ENCODE measurements at regions not wholly inside any gene's neighbourhood (a gene's known extent, or its start where the extent isn't known, plus 50 kb on each side); places are given as distances from the start of the nearest gene placed in this dataset.

DNA sequence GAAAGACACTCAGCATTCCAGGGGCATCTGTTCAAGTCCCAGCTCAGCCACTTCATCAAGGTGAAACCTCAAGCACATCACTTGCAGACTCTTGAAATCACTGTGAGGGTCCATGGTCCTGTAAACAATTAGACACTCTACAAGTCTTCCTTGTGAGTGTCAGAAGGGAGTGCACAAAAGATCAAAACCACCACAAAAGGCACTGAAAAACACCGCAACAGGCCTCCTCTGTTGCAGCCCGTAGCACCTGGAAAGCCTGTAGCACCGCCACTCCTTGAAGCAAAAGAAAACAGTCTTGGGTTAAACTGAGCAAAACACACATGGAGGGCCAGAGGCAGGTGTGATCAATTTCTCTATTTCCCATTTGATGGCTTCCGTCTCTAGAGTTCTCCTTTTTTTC, 63.8 kb upstream of the SNRK start:
- H3K4me3 ChIP-seq (ENCODE audit: low read depth, low read length): no peak overlapping the region
- in situ Hi-C loops (cut with HindIII; ENCODE audit: low sequenced_read_pairs): no loop called here
- TF ChIP-seq, protein P1, sequence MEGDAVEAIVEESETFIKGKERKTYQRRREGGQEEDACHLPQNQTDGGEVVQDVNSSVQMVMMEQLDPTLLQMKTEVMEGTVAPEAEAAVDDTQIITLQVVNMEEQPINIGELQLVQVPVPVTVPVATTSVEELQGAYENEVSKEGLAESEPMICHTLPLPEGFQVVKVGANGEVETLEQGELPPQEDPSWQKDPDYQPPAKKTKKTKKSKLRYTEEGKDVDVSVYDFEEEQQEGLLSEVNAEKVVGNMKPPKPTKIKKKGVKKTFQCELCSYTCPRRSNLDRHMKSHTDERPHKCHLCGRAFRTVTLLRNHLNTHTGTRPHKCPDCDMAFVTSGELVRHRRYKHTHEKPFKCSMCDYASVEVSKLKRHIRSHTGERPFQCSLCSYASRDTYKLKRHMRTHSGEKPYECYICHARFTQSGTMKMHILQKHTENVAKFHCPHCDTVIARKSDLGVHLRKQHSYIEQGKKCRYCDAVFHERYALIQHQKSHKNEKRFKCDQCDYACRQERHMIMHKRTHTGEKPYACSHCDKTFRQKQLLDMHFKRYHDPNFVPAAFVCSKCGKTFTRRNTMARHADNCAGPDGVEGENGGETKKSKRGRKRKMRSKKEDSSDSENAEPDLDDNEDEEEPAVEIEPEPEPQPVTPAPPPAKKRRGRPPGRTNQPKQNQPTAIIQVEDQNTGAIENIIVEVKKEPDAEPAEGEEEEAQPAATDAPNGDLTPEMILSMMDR (IDR thresholded peaks at IDR 0.05; ENCODE audit: low read depth, low read length, missing control alignments): no peak
- DNase-seq (ENCODE audit: low read depth): no peak

DNA sequence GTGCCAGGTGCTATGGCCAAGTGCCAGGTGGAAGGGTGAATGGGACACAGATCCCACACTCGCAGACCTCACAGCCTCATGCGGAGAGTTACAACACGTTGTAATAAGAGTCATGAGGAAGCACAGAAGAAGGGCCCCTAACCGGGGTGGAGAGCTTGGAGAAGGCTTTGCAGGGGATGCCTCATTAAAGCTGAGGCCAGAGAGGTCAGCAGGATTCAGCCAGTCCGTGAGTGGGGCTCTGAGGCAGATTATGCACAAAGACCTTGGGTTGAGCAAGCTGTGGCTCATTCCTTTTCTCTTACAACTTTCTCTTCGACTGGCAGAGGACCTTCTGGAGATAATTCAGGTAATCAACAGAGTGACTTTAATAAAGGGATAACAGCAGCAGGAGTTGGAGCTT, 65.3 kb upstream of the SNRK start:
- no peak for DNase-seq (ENCODE audit: low read depth)
- in situ Hi-C loops (cut with HindIII; ENCODE audit: low sequenced_read_pairs): no loop called here
- H3K4me3 ChIP-seq (ENCODE audit: low read depth, low read length): no peak overlapping the region
- TF ChIP-seq, protein P1 (IDR thresholded peaks at IDR 0.05; ENCODE audit: low read depth, low read length, missing control alignments): no peak

DNA sequence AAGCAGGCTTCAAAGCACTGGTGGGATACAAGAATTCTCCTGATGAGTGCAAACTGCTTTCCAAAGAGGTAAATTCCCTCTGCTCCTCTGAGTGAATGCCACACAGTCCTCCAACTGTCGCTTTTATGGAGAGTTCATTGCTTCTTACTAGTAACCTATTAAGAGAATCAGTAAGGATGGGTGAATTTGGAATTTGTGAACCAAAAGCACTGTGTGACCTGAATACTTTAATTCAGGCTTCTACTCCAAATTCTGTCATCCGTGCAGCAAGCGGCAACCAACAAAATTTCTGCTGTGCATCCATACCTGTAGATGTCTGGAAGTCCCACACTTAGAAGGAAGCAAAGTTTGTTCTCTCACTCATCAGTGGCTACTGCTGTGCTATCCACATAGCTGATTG, 66.7 kb upstream of the SNRK start:
- H3K4me3 ChIP-seq (ENCODE audit: low read depth, low read length): no peak overlapping the region
- TF ChIP-seq, protein P1 (IDR thresholded peaks at IDR 0.05; ENCODE audit: low read depth, low read length, missing control alignments): no peak
- no peak for DNase-seq (ENCODE audit: low read depth)
- in situ Hi-C loops (cut with HindIII; ENCODE audit: low sequenced_read_pairs): no loop called here

DNA sequence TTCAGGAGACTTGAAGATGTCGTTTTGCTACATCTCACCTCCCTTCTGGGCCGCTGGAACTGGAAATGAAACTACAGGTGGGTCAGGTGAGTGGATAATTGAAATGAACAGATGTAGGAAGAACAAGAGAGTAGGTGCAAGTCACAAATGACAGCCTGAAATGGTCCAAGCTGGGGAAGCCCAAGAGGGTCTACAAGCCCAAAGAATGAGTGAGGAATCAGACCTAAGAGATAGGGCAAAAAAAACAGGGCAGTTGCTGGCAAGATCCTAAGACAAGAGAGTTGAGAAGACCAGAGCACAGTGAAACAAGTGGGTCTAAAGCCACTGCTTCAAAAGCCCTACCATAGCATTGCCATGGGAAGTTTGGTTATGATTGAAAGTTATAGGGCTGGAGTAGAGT, 67.4 kb upstream of the SNRK start:
- H3K4me3 ChIP-seq (ENCODE audit: low read depth, low read length): no peak overlapping the region
- DNase-seq (ENCODE audit: low read depth): no peak
- TF ChIP-seq, protein P1 (IDR thresholded peaks at IDR 0.05; ENCODE audit: low read depth, low read length, missing control alignments): no peak
- in situ Hi-C loops (cut with HindIII; ENCODE audit: low sequenced_read_pairs): no loop called here

DNA sequence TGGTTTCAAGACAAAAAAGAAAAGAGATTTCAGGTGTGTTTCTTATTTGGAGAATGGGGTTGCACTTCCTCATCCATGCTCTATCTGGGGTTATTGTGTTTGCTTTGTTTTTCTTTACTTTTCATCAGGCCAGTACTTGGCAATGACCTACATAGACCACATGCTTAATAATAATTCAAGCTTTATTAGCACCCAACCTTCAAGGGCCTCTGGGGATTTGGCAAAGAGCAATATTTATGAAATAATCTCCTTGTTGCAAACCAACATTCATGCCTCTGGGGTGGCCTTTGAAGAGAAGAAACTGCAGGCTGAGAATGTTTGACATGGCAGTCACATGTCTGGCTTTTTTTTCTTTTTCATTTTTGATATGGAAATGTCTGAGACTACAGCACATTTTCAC, 68.2 kb upstream of the SNRK start:
- TF ChIP-seq, protein P1 (IDR thresholded peaks at IDR 0.05; ENCODE audit: low read depth, low read length, missing control alignments): no peak
- no peak for DNase-seq (ENCODE audit: low read depth)
- H3K4me3 ChIP-seq (ENCODE audit: low read depth, low read length): no peak overlapping the region
- in situ Hi-C loops (cut with HindIII; ENCODE audit: low sequenced_read_pairs): no loop called here

DNA sequence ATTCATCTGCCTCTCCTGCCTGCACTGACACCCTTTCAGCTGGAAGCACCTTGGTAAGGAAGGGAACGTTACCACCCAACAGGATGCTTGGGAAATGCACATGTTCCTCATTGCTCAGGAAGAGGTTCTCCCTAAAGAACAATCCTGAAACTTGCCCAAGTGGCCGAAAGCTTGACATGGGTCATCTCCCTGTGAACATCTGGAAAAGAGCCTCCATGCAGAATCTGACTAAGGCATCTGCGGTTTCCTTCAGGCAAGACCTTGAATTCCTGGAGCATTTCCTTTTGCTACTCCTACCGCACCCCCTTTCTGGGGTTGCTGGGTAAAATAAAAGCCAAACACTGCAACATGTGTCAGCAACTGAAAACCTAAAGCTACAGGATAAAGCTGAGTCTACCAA, 68.7 kb upstream of the SNRK start:
- in situ Hi-C loops (cut with HindIII; ENCODE audit: low sequenced_read_pairs): no loop called here
- no peak for DNase-seq (ENCODE audit: low read depth)
- TF ChIP-seq, protein P1 (IDR thresholded peaks at IDR 0.05; ENCODE audit: low read depth, low read length, missing control alignments): no peak
- H3K4me3 ChIP-seq (ENCODE audit: low read depth, low read length): no peak overlapping the region

DNA sequence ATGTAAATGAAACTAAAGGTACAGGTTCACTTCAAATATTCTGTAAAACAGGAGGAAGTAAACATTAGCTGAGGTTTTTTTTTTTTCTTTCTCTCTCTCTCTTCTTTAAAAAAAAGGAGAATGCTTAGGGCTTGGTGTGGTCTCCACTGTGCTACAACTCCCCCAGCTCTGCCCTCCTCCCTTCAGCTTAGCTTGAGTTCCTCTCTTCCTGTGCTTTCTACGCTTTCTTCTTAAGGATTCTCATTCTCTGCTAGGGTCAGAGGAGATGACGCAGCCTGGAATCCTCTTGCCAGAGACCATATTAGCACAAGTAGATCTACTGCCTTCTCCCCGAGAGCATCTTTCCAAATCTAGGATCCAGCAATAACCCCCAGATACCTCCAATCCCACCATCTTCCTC, 69.1 kb upstream of the SNRK start:
- in situ Hi-C loops (cut with HindIII; ENCODE audit: low sequenced_read_pairs): no loop called here
- no peak for DNase-seq (ENCODE audit: low read depth)
- TF ChIP-seq, protein P1 (IDR thresholded peaks at IDR 0.05; ENCODE audit: low read depth, low read length, missing control alignments): no peak
- H3K4me3 ChIP-seq (ENCODE audit: low read depth, low read length): no peak overlapping the region

Data from astrocyte of the cerebellum (primary cell).